Stimulated activated CD8-positive, alpha-beta memory T cell treated with anti-CD3 and anti-CD28 coated beads, Interleukin-12 subunit alpha, Interleukin-12 subunit beta, amount 100 ng/mL, for 1 hour (primary cell): ENCODE measurements at regions not wholly inside any gene's neighbourhood (a gene's known extent, or its start where the extent isn't known, plus 50 kb on each side); places are given as distances from the start of the nearest gene placed in this dataset.
A peak's percentile ranks its signal among the peaks of the same experiment; 100 is the strongest.

Source experiments
- DNase-seq: peaks from one replicate; pipeline ENCODE4 v3.0.0-alpha.2; 2020; ENCODE audit warnings: low read depth

GRCh38 chr10:44856696-44857095, 54.4 kb upstream of the TMEM72 start:
- no peak for DNase-seq

GRCh38 chr10:44857363-44858016, 53.6 kb upstream of the TMEM72 start:
- peak; percentile 30 for DNase-seq

GRCh38 chr10:44858017-44858371, 53.1 kb upstream of the TMEM72 start:
- no peak for DNase-seq

GRCh38 chr10:44858988-44859387, 52.1 kb upstream of the TMEM72 start:
- DNase-seq = no peak

GRCh38 chr10:44859546-44860285, 51.4 kb upstream of the TMEM72 start:
- DNase-seq = no peak

- no peak for DNase-seq
Observed at GRCh38 chr10:44860811-44861736, 50.1 kb upstream of the TMEM72 start.
